ENCODE measurements at regions not wholly inside any gene's neighbourhood (a gene's known extent, or its start where the extent isn't known, plus 50 kb on each side); places are given as distances from the start of the nearest gene placed in this dataset.

DNA sequence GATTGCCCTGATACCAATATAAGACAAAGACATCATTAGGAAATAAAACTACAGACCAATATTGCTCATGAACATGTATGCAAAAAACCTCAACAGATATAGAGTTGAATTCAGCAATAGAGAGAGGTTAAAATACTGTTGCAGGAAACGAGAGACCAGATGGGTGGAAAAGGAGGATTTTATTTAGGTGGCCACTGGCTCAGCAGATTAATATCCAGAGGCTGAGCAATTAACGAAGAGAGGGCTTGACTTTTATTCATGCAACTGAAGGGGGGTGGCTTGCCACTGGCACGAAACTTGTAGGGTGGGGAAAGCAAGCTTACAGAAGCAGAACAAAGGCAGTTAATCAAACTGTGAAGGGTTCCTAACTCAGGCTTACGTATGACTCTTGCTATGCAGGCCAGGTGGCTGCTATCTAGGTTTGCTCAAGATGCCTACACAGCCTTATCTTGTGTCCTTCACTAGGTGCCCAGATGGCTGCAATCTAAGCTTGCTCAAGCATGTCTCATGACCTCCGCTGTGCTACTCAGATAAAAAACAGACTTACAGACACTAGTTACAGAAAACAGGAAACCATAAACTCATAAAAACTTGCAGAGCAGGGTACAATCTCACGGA, 126.4 kb downstream of the MMUT start:
- Mint-ChIP-seq H3K27ac (no peak overlapping the region), H3K36me3 (ENCODE audit: low read depth) (no peaks in the 10 kb centered on the region)
- no peak overlapping the region for H3K27ac ChIP-seq (ENCODE audit: low read depth, low read length)

GRCh38 chr6:49333345-49334125, 129.5 kb downstream of the MMUT start:
- DNase-seq = no peak
- Mint-ChIP-seq H3K27me3 (ENCODE audit: insufficient read depth) (no peaks in the 10 kb centered on the region), H3K4me3 (no peak overlapping the region), H3K27ac (no peak overlapping the region), H3K36me3 (ENCODE audit: low read depth) (no peaks in the 10 kb centered on the region), H3K4me1 (no peaks in the 10 kb centered on the region), H3K9me3 (peaks cover 14% of the 10 kb centered on the region)
- TF ChIP-seq, protein P1, sequence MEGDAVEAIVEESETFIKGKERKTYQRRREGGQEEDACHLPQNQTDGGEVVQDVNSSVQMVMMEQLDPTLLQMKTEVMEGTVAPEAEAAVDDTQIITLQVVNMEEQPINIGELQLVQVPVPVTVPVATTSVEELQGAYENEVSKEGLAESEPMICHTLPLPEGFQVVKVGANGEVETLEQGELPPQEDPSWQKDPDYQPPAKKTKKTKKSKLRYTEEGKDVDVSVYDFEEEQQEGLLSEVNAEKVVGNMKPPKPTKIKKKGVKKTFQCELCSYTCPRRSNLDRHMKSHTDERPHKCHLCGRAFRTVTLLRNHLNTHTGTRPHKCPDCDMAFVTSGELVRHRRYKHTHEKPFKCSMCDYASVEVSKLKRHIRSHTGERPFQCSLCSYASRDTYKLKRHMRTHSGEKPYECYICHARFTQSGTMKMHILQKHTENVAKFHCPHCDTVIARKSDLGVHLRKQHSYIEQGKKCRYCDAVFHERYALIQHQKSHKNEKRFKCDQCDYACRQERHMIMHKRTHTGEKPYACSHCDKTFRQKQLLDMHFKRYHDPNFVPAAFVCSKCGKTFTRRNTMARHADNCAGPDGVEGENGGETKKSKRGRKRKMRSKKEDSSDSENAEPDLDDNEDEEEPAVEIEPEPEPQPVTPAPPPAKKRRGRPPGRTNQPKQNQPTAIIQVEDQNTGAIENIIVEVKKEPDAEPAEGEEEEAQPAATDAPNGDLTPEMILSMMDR (conservative IDR thresholded peaks at IDR 0.05) = no peak
- no peak overlapping the region for H3K27ac ChIP-seq (ENCODE audit: low read depth, low read length)
- no peak overlapping the region for H3K9ac ChIP-seq (ENCODE audit: extremely low read depth, low read length, poor library complexity, severe bottlenecking)
- no peaks in the 10 kb centered on the region for H3K4me1 ChIP-seq (ENCODE audit: control insufficient read depth, insufficient read depth, low read length)
- 88 to 100% methylated on average over 1 to 3 of the region's 4 CpGs for WGBS, 2 experiments (ENCODE audit: insufficient coverage in 1 of 2, insufficient read length in 1 of 2)
- H3K9me3 ChIP-seq (ENCODE audit: control insufficient read depth, low read length) = peaks cover 4% of the 10 kb centered on the region
- no peaks in the 10 kb centered on the region for H3K36me3 ChIP-seq (ENCODE audit: control insufficient read depth, insufficient read depth, low read length)
- no peaks in the 10 kb centered on the region for H3K27me3 ChIP-seq (ENCODE audit: control insufficient read depth, insufficient read depth, low read length, poor library complexity, severe bottlenecking)
- no peak overlapping the region for H3K4me3 ChIP-seq (ENCODE audit: low read length)

More for the DNA sequence above, 126.4 kb downstream of the MMUT start:
- Histone ChIP-seq H3K9me3 (ENCODE audit: control insufficient read depth, low read length) (peaks cover 5% of the 10 kb centered on the region), H3K4me3 (ENCODE audit: low read length) (peak overlapping the region; percentile 12), H3K36me3 (ENCODE audit: control insufficient read depth, insufficient read depth, low read length) (no peaks in the 10 kb centered on the region), H3K27me3 (ENCODE audit: control insufficient read depth, insufficient read depth, low read length, poor library complexity, severe bottlenecking) (no peaks in the 10 kb centered on the region), H3K9ac (ENCODE audit: extremely low read depth, low read length, poor library complexity, severe bottlenecking) (no peak overlapping the region), H3K4me1 (ENCODE audit: control insufficient read depth, insufficient read depth, low read length) (no peaks in the 10 kb centered on the region)
- H3K4me1 Mint-ChIP-seq = no peaks in the 10 kb centered on the region
- TF ChIP-seq, protein P1 (conservative IDR thresholded peaks at IDR 0.05) = no peak
- no peak overlapping the region for H3K4me3 Mint-ChIP-seq
- H3K9me3 Mint-ChIP-seq = peaks cover 14% of the 10 kb centered on the region
- 81 to 83% methylated on average over 4 to 6 of the region's 6 CpGs for WGBS, 2 experiments (ENCODE audit: insufficient coverage in 1 of 2, insufficient read length in 1 of 2)
- no peaks in the 10 kb centered on the region for H3K27me3 Mint-ChIP-seq (ENCODE audit: insufficient read depth)
- no peak for DNase-seq

- no peak overlapping the region for H3K27ac Mint-ChIP-seq
- WGBS, 2 experiments (ENCODE audit: insufficient coverage in 1 of 2, insufficient read length in 1 of 2) = 73% methylated on average over 1 of the region's 1 CpG; no CpG with 5 or more reads in 1 of the 2 experiments
- TF ChIP-seq, protein P1 (conservative IDR thresholded peaks at IDR 0.05) = no peak
These were observed 130.3 kb downstream of the MMUT start for GRCh38 chr6:49332781-49333180.

More at GRCh38 chr6:49332781-49333180, 130.3 kb downstream of the MMUT start:
- no peaks in the 10 kb centered on the region for H3K27me3 Mint-ChIP-seq (ENCODE audit: insufficient read depth)
- H3K9me3 Mint-ChIP-seq = peaks cover 14% of the 10 kb centered on the region
- Histone ChIP-seq H3K27me3 (ENCODE audit: control insufficient read depth, insufficient read depth, low read length, poor library complexity, severe bottlenecking) (no peaks in the 10 kb centered on the region), H3K4me3 (ENCODE audit: low read length) (no peak overlapping the region), H3K9ac (ENCODE audit: extremely low read depth, low read length, poor library complexity, severe bottlenecking) (no peak overlapping the region), H3K9me3 (ENCODE audit: control insufficient read depth, low read length) (no peaks in the 10 kb centered on the region), H3K27ac (ENCODE audit: low read depth, low read length) (no peak overlapping the region), H3K4me1 (ENCODE audit: control insufficient read depth, insufficient read depth, low read length) (no peaks in the 10 kb centered on the region), H3K36me3 (ENCODE audit: control insufficient read depth, insufficient read depth, low read length) (no peaks in the 10 kb centered on the region)
- no peak for DNase-seq
- no peaks in the 10 kb centered on the region for H3K4me1 Mint-ChIP-seq
- H3K36me3 Mint-ChIP-seq (ENCODE audit: low read depth) = no peaks in the 10 kb centered on the region
- H3K4me3 Mint-ChIP-seq = no peak overlapping the region

Measured in endodermal cell (in vitro differentiated cells).